ENCODE measurements at regions not wholly inside any gene's neighbourhood (a gene's known extent, or its start where the extent isn't known, plus 50 kb on each side); places are given as distances from the start of the nearest gene placed in this dataset.
A peak's percentile ranks its signal among the peaks of the same experiment; 100 is the strongest.

DNA sequence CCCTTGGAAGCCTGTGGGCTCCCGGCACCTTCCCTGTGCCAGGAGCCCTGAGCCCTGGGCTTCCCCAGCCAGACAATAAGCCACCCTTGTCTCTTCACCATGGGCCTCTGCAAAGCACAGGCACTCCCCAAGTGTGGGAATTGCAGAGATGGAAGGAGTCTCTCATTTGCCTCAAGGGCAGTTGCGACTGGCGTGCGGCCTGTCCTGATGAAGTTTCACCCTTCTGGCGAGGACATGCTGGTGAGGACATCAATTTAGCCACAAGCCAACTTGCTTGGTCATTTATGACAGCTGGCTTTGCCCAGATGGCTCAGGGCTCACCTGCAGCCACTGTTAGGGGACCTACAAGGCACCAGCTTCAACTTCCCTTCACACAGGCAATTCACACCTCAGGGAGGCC lies 180.2 kb downstream of the ANAPC1 start:
- no peak for DNase-seq

DNA sequence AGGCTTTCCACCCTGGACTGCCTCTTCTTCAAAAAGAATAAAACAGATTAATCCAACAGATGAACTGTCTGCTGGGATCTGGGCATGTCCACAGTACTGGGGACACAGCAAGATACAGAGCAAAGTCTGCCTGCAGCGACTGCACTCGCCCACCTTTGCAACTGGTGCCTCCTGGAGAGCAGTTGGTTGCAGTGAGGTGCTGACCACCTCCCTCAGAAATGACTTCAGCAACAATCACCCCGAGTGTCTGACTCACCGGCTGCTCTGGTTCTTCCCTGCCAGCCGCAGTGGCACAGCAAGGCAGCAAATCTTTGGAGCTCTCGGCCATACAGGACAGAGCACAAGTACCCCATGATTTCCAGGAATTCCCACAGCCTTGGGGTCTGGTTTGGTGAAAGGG lies 179.7 kb downstream of the ANAPC1 start:
- DNase-seq = no peak

DNA sequence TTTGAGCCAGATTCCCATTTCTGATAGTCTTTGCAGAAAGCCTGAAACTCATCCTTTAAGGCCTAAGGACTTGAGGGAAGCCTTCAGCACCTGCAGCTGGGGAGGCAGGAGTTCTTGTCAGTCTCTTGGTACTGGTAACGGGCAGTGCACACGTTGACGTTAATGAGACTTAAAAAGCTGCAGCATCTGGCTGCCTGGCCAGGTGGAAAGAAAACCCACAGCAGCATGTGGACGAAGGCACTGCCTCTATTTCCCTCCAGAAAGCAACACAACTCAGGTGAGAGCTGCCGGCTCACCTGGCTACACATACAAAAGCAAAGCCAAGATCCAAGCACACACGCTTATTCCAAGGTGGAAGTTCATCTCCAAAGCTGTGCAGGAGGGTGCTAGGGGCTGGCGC lies 178.8 kb downstream of the ANAPC1 start:
- no peak for DNase-seq

DNA sequence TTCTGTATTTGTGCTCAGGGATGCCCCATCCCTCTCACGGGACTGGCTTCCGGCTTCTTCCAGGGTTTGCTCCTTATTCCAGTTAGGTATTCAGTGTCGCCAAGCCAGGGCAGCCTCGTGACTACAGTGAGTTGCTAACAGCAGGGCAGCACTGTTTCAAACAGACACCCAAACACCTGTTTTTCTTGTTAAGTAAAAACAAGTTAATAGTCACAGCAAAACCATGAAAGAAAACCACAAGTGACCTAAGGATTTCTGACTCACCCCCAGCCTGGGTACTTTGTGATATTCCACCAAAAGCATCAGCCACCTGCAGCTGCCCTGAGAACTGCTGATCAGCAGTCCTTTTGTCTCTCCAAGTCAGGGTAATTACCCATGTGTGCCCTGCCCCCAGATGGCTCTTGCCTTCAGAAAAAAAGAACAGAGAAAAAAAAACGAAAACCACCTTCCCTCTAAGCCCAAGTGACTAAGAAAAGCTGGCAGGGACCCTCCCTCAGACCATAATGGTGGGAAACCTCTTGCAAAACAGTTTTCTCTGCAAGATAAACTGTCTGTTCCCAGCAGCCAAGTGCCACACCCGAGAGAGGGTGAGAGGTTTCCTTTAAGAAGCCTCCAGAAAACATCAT lies 178.2 kb downstream of the ANAPC1 start:
- DNase-seq = peak; percentile 4

DNA sequence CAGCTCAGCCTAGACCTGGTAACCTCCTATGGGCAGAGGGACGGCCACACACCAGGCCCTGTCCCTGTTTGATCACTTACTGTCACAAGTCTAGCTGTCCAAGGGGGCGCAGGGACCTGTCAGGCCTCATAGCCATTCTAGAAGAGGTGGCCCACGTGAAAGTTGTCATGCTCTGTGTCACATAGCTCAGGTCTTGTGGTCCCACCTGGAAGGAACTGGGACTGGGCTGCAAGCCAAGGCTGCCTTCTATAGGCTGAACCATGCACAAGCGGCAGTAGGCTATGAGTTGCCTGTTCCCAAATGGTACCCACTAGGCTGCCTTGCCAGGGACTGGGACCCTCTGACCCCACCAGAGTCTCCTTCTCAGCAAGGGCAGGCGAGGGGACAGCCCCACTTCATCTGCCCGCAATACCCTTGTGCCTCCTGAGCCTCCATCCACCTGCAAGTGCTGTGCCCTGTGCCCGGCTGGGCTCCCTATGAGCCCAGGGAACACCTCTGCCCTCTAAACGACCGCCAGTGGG lies 177.5 kb downstream of the ANAPC1 start:
- no peak for DNase-seq

DNA sequence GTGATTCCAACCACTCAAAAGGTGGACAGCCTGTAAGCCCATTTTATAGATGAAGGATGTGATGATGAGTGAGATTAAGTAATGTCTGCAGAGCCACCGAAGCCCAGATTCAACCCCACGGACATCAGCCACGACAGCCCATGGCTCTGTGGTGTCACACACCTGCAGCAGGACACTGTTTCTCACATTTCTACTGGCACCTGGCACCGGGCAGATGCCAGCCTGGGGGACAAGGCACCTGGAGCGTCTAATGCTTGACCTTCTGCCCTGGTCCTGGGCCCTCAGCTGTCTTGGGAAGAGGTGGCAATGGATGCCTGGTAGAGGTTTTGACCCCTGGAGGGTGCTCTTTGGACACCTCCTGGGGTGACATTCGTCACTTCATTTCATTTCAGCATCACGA lies 176.3 kb downstream of the ANAPC1 start:
- no peak for DNase-seq

DNA sequence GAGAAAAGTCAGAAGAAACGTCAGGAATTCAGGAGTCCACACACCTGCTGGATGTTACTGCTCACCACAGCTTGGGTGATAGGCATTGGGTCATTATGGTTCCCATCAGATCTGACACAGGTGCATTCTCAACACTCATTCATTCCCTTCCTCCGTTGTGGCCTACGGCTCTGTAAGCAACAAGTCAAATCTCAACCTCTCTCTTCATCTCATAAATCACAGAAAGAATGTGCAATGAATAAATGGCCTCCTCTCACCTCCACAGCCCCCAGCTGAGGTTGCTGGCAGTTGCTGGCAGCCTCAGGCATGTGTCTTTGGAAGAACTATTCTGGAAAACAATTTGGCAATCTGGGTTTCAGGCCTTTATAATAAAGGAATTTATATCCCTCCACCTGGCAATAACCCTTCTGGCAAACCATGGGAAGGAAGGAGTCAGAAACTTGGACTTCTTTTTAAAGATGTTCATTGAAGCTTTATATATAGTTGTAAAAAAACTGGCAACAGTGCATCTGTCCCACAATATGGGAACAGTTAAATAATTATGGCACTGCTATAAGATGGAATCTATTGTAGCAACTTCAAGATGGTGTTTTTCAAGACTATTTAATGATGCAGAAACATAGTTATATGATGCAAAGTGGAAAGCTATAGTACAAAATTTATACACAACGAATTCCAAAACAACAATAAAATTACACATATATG lies 175.4 kb downstream of the ANAPC1 start:
- DNase-seq = no peak

DNA sequence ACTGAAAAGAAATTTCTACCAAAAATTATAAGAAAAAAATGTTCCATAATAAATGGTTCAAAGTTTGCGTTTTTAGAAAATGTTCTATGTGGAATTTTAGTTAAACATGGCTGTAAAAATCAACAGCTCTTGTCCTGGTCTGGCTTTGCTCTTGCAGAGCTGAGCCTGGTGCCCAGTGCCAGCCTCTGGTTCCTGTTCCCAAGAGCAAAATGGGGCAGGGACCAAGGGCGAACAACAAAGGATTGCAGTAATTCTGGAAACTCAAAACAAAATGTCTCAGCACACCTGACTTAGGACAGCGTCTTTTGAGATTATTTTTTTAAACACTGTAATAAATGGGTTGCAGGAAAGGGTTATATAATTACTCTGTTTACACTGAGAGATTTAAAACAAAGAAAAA lies 174.7 kb downstream of the ANAPC1 start:
- no peak for DNase-seq

DNA sequence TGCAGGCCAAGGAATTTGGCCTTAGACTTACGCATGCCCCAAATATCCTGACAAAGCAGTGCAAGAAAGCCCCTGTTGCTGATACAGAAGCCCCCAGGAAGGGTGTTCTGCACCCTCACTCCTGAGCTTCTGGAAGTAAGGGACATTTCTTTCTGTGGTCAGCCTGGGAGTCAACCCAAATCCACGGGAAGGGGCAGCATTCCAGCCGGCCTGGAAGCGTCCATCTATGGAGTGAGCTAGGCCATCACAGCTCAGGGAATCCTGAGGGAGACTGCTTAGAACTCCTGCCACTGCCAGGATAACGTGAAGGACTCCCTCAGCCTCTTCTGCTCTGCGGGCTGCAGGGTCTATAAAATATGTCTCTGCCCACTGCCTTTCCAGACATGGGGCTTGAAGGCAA lies 173.9 kb downstream of the ANAPC1 start:
- DNase-seq = no peak

DNA sequence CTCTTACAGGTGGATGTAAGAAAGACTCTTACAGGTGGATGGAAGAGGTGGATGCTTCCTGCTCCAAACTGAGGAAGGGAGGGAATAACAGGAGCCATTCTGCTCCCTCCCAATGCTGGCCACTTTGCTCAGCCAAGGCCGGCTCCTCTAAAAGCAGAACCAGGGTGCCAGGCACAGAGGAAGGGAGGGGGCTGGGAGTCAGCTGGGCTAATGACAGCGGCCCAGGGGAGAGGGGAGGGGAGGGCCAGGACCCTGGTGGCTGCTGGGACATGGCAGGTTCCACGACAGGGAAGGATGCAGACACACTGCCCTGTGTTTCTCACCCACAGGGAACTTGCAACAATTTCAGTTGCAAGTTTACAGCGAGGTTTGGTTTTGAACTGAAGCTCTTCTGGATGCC lies 173.4 kb downstream of the ANAPC1 start:
- DNase-seq = no peak

DNA sequence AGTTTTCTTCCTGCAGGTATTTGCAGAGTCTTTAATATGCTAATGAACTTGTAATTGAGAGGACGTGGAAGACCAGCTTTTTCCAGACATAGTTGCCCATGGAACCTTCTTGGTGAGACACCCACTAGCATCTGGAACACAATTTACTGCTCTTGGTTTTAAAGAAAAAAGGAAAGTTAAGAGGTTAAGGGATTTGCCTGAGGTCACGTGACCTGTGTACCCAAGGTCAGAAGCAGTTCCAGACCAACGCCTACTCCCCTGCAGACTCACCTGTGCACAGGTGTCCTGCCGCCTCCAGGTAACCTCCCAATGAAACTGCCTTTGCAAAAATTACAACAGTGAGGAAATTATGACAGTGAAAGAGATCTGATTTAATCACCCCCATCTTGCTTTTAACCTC lies 172.7 kb downstream of the ANAPC1 start:
- DNase-seq = no peak

DNA sequence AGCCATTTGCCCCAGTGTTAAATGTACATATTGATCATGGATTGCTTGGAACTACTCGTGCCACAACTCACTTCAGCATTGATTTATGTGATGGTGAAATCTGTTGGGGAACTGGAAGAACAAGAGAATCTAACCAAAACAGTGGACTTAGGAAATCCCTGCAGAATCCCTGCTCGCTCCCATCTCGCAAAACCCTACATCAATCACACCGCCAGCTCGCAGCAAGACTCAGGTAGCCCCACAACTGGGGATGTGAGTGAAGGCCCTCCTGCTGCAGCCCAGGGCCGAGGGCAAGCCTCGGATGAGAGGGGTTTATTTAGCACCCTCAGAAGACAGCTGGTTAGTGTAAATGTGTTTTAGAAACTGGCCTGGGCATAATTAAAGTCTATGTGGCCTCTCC lies 171.6 kb downstream of the ANAPC1 start:
- DNase-seq = no peak

DNA sequence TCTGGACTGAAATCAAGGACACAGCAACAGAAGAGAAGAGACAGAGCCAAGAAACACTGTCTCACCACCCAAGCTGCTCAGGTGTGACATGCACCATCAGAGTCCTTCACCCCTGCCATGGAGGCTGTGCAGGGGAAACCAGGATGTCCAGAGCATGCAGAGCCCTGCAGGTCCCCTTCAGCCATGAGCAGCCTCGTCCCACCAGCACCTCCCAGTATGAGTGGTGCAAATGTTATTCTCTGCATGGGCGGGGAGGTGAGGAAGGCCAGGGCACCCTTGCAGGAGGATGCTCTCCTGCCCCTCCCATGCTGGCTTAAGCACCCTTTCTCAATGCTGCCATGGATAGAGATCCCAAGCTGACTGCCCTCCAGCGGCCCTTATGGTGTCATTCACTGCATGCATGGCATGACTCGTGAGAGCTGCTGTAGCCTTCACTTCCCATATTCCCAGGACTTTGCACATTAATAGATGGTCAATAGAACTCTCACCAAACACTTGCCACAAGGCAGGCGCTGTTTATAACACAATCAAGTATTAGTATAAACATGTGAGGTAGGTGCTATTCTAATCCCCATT lies 171.0 kb downstream of the ANAPC1 start:
- no peak for DNase-seq

DNA sequence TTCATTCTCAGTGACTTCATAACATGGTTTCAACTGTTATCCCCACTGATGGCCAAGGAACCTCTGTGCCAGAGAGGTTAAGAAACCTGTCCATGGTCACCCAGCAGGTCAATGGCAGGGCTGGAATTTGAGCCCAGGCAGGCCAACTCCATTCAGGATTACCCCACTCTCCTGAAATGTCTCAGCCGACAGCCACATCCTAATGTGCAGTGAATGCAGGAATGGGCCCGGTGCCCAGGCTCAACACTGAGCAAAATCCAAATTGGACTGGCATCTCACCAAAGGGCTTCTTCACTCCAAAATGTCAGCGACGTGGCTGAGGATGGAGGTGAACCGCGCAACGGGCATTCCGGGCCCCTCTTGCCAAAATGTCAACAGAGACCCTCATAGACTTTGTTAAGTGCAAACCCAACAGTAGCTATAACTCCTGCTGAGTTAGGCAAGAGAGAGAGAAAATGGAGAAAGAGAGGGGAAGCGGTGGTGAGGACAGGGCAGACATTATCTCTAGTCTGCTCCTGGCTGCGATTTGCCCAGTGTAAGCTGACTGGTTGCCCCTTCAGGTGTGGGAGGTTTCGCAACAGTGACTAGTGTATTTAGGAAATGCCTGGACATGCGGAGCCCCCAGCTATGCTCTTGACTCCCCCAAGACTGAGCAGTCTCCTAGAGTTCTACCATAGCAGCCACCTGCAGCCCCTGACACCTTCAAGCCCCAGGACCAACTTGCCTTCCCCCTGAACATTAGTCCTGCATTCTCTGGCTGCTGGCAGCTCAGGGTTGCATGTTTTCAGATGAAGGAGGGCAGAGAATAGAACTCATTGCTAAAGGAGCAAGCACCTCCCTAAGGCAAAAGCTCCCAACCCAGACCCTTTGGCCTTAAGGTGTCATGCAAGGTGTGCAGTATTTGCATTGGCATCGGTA lies 167.7 kb downstream of the ANAPC1 start:
- DNase-seq = no peak

DNA sequence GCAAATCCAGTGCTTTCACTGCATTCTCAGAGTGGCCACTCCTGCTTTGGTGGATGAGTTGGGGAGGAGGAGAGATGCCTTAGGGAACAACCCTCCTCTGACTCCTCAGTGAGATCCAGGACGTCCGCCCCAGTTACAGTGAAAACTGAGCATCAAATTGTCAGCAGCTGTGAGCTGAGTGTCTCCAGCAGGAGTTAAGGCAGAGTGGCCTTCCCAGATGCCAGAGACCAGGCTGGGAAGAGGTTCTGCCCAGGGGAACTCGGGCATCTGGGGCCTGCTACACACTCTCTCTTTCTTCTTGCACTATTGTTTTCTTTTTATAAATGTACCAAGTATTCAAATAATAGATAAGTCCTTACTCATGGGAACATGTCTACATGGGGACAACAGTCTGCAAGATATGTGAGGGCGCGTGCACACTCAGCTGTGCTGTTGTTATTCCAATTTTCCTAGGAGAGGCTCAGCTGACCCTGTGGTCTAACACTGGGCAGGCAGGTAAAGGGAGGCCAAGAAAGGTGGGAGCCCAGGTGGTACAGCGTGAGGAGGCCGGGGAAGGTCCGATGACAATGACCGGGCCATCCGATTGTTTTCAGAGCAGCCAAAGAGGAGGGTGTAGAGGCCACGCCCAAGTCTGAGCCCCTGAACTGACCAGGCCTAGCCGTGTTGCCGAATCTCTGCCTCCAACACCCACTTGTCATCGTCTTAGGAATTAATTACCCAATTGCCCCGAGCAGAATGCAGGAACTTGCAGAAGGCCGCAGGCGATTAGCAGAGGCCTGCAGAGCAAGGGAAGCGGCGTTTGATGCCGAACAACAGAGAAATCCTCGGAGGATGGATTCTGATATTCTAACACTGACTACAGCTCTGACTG lies 166.9 kb downstream of the ANAPC1 start:
- DNase-seq = no peak

Data from NCI-H187 treated with DMSO at 0.1 percent for 48 hours (cell line).